ENCODE measurements at regions not wholly inside any gene's neighbourhood (a gene's known extent, or its start where the extent isn't known, plus 50 kb on each side); places are given as distances from the start of the nearest gene placed in this dataset.

DNA sequence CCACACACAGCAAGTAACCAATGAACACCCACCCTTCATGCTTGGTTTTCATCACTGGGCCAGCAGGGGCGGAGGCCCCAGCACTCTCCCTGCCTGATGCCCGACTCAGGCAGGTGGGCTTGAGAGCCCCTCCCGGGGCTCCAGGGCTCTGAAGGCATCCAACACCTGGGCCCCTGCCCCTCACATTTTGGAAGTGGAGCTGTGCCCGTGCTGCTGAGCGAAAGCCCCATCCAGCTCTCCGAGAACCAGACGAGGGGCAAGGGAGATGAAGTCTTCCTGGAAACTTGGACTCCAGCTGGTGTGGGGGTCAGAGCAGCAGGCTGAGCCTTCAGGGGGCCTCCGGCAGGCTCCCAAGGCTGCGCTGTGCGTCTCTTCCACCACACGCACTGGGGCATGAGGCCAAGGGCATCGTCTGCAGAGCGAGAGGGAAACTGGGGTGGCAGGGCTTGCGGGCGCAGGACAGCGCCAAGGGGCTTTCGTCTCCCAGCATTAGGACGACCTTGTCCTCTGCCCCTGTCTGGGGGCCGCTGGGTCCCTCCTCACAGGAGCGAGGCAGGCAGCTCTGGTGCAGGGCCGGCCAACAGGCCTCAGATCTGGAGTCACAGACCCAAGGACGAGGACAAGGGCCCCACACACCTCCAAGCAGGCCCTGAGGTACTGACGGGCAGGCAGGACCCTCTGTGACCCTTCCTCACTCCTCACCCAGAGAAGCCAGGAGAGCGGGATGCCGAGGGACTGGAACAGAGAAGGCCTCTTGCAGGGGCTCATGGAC is 108.3 kb upstream of the FAM20C start:
- ATAC-seq (ENCODE audit: low FRiP score) (no peak), DNase-seq (ENCODE audit: low spot score) (no peak)
- no peak for TF ChIP-seq CTCF (IDR thresholded peaks at IDR 0.05)

DNA sequence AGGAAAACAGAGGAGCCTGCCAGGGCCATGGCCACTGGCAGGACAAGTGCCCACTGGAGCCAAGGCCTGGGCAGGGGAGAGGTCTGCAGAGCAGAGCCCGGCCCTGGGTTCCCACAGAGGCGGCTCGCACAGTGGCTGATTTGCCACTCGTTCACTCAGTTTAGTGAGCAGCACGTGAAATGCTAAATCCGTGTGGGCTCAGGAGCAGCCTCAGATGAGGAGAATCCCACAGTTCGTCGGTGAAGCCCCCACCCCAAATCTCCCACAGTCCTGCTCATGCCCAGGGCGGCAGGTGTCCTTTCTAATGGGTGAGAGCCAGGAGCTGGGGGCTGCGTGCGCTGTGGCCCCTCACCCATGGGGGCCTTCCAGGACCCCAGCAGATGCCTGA is 107.7 kb upstream of the FAM20C start:
- ATAC-seq (ENCODE audit: low FRiP score) (no peak), DNase-seq (ENCODE audit: low spot score) (no peak)
- no peak for TF ChIP-seq CTCF (IDR thresholded peaks at IDR 0.05)

- DNase-seq (ENCODE audit: low spot score) (no peak), ATAC-seq (ENCODE audit: low FRiP score) (no peak)
- TF ChIP-seq CTCF (IDR thresholded peaks at IDR 0.05) = no peak
Observed at GRCh38 chr7:85074-85882, 107.1 kb upstream of the FAM20C start.

DNA sequence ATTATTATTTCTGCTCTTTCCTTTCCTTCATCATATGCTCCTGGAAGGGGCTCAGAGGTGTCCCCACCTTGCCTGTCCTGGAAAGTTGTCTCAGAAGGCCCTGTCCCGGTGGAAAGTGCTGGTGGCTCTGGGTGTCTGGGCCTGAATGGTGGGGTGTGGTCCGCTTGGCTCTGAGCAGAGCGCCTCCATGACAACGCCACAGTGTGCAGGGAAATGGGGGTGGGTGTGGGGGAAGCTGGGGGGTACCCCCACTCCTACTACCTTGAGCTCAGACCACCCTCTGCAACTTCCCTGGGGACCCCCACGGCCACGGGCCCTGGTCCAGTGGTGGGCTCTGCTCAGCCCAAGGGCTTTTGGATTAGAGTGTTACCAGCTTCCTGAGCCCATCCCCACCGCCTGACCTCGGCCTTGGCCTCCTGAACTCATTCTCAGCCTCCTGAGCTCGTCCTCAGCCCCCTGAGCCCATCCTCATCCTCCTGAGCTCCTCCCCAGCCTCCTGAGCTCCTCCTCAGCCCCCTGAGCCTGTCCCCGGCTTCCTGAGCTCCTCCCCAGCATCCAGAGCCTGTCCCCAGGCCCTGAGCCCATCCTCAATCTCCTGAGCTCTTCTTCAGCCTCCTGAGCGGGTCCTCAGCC is 106.4 kb upstream of the FAM20C start:
- DNase-seq (ENCODE audit: low spot score) (no peak), ATAC-seq (ENCODE audit: low FRiP score) (no peak)
- no peak for TF ChIP-seq CTCF (IDR thresholded peaks at IDR 0.05)

DNA sequence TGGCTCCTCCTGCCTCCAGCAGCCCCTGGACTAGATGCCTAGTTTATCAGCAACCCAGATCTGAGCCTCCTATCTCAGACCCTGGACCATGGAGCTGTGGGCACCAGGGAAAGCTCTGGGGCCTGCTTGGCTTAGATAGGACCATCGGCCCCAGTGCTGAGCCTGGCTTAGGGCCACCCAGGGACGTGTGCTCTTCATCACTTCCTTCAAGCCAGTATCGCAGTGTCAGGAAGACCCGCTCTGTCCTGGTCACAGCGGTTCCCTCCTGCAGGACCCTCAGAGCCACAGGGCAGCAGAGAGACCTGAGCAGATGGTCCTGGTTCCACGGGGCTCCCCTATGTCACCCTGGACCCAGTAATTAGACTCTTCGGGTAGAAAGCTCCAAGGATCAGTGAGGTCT is 105.7 kb upstream of the FAM20C start:
- DNase-seq (ENCODE audit: low spot score) (no peak), ATAC-seq (ENCODE audit: low FRiP score) (no peak)
- no peak for TF ChIP-seq CTCF (IDR thresholded peaks at IDR 0.05)

GRCh38 chr7:87047-87446 is 105.3 kb upstream of the FAM20C start:
- no peak for TF ChIP-seq CTCF (IDR thresholded peaks at IDR 0.05)
- no peak for DNase-seq (ENCODE audit: low spot score)
- no peak for ATAC-seq (ENCODE audit: low FRiP score)
